Sigmoid colon (tissue), 4 donors: ENCODE measurements at regions not wholly inside any gene's neighbourhood (a gene's known extent, or its start where the extent isn't known, plus 50 kb on each side); places are given as distances from the start of the nearest gene placed in this dataset.

Source experiments
- EP300 ChIP-seq, 4 donors: sonication (generic); formaldehyde crosslinking; IDR thresholded peaks; one replicate each; pipeline ENCODE4 v1.6.1; 2017; ENCODE audit warnings: antibody characterized with exemption in 4 of 4
- POLR2A ChIP-seq, 2 donors: fragments of 450-650 bp; IDR thresholded peaks; one replicate each; pipeline ENCODE4 v1.6.1; 2016; ENCODE audit warnings: antibody characterized with exemption in 2 of 2, mild to moderate bottlenecking in 2 of 2, moderate library complexity in 2 of 2
- TF ChIP-seq, protein P1 (sequence below), 4 experiments: fragments of 450-650 bp in 3 of 4; fragments of 200-600 bp in 1 of 4; IDR thresholded peaks; one replicate each; pipeline ENCODE4 v1.5.1; 2016 to 2019; ENCODE audit warnings: antibody characterized with exemption in 4 of 4, mild to moderate bottlenecking in 3 of 4, moderate library complexity in 2 of 4

DNA sequence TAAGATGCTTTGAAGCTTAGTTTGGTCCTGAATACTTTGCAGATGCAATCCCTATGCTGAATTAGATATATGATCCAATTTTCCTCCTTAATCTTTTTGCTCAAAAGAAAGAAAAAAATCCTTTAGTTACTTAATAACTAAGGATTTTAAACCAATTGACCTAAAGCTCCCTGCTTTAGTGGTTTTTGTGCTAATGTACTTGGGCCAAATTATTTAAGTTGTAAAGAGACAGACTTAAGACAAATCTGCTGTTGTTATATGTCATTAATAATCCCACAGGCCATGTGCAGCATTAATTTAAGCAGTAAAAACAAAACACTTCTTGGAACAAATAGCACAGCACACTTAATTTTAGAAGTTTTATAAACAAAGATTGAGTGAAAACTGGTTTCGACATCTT lies 776.1 kb upstream of the SEMA6D start:
- TF ChIP-seq POLR2A (IDR thresholded peaks at IDR 0.05): no peak
- TF ChIP-seq, protein P1, sequence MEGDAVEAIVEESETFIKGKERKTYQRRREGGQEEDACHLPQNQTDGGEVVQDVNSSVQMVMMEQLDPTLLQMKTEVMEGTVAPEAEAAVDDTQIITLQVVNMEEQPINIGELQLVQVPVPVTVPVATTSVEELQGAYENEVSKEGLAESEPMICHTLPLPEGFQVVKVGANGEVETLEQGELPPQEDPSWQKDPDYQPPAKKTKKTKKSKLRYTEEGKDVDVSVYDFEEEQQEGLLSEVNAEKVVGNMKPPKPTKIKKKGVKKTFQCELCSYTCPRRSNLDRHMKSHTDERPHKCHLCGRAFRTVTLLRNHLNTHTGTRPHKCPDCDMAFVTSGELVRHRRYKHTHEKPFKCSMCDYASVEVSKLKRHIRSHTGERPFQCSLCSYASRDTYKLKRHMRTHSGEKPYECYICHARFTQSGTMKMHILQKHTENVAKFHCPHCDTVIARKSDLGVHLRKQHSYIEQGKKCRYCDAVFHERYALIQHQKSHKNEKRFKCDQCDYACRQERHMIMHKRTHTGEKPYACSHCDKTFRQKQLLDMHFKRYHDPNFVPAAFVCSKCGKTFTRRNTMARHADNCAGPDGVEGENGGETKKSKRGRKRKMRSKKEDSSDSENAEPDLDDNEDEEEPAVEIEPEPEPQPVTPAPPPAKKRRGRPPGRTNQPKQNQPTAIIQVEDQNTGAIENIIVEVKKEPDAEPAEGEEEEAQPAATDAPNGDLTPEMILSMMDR (IDR thresholded peaks at IDR 0.05): no peak
- no peak for TF ChIP-seq EP300 (IDR thresholded peaks at IDR 0.05)
